HG03565 (cell line): ENCODE measurements at regions not wholly inside any gene's neighbourhood (a gene's known extent, or its start where the extent isn't known, plus 50 kb on each side); places are given as distances from the start of the nearest gene placed in this dataset.
"Not testable (repeated sequence)": the region's sequence is repeated elsewhere in the genome, so short reads cannot be mapped to it uniquely, and the experiment has no call there.

Source experiments
- ATAC-seq: cut with Tn5 transposase; IDR thresholded peaks from one replicate; pipeline ENCODE4 v1.9.1; 2021; ENCODE audit warnings: mild to moderate bottlenecking, moderate library complexity; ENCODE audit not compliant: unreplicated experiment

DNA sequence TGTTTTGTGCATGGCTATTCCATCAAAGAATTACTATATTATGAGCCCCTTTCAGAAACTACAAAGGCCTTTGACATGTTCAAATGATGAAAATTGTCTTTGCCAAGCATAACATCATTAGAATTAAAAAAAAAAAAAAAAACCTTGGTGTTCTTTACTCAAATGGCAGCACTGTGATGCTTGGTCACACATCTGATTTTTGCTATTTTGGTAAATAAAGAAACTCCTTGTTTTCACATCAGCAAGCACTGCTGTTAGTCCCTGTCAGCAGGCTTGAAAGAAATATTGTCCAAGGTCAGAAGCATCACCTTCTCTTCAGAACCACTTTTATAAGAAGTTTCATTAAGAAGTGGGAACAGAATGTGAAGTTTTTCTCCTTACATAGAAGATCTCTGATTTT lies 537.3 kb downstream of the MFSD1 start:
- ATAC-seq, result no peak

DNA sequence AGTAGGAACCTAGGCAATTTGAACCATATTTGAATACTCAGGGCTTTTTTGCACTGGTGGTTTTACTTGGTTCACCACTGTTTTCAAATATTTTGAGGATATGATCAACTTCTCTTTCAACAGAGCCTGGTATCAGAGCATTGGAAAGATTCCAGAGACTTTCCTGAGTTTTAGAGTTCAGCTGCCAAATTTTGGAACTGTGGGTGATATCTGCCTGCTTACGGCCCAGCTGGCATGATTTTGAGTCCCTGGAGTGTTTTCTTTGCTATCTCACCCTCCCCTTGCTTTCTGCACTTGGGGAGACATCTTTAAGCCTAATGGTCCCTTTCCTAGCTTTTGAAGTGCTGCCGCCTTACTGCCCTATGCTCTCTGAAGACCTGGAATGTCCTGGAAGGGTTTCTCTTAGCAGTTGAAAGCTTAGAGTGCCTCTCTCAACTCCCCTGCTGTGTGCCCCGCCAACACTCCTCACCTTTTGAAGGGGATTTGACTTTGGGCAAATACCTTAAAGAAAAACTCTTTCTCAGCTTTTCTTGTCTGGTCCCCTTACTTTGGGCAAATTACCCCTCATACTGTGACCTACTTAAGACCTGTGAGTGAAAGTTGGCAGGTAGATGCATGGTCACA lies 539.1 kb downstream of the MFSD1 start:
- no peak for ATAC-seq

DNA sequence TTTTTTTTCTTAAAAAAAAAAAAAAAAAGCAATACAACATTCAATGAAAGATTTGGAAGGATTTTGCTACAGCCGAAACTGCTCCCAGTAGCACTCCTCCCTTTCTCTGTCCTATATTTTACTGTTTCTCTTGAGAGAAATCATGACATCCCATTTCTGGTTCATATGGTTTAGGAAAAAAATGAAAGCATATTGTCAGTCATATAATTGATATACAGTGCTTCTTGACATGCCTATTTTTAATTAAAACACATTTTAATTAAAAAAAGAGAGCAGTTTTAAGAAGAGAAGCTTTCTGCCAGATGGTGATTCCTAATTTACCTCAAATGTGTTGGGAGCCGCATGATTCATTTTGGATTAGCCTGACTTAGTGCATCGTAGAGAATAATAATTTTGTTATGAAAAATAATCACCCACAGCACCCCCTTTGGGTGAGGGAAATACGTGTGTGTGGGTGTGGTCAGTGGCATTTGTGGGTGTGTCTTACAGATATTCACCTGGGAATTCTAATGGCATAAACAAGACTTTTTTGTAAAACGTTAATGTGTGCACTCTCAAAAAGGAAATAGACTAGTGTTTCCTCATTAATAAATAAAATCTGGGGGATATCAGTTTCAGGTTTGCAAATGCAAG lies 544.5 kb downstream of the MFSD1 start:
- ATAC-seq, result no peak

DNA sequence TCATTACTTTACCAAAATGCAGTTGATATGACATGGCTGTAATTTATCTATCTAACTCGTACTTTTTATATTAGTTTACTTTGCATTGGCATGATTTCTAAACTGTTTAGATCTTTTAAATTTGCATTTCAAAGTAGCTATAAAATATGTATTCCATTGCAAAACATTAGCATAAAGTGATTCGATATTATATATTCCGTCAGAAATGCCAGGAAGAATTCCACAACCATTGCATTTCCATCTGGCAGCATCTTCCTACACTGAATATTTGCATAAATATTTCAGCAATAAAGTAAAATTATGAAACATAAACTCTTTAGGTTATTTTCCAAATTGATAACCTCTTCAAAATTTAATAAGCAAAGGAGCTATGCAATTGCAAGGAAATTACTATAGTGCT lies 546.6 kb downstream of the MFSD1 start:
- no peak for ATAC-seq

GRCh38 chr3:159356606-159357005 lies 554.8 kb downstream of the MFSD1 start:
- ATAC-seq, result no peak

DNA sequence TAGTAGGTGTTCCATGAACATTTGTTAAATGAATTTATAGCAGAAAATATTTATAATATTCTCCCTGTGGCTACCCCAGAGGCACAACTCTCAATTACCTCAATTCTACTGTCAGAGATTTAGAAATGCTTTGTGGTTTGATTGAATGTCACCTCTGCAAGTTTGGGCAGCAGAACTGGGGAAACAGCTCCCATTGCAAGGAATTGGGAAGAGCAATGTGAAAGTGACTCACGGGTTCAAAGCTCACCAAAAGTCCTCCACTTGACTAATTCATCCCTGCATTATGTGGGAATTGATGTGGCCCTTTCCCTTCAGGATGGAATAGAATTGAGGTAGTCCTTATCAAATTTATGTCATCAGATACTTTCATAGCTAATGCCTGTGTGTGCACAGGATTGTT lies 562.7 kb downstream of the MFSD1 start:
- no peak for ATAC-seq

- ATAC-seq, result no peak
These were observed 564.6 kb downstream of the MFSD1 start for GRCh38 chr3:159366476-159366875.

- ATAC-seq, result no peak
These were observed 570.1 kb downstream of the MFSD1 start for GRCh38 chr3:159371961-159372360.

- no peak for ATAC-seq
These were observed 576.7 kb downstream of the MFSD1 start for GRCh38 chr3:159378396-159379194.

DNA sequence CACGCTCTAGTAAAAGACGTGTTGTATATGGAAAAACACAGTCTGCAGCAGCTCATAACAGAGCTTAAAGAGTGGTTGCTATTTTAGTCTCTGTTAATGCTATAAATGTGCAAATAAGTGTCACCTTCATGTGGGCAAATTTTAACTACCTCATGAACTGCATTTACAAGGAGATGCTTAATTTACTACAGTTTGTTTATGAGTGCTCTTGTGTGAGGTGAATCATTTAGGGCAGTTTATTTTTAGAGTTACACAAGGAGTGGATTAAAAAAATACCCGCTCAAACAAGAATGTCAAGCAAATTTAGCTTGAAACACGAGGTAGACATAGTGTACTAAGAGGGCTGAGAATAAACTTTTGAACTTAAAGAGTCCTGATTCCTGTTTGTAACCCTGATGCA lies 579.0 kb downstream of the MFSD1 start:
- ATAC-seq, result no peak

DNA sequence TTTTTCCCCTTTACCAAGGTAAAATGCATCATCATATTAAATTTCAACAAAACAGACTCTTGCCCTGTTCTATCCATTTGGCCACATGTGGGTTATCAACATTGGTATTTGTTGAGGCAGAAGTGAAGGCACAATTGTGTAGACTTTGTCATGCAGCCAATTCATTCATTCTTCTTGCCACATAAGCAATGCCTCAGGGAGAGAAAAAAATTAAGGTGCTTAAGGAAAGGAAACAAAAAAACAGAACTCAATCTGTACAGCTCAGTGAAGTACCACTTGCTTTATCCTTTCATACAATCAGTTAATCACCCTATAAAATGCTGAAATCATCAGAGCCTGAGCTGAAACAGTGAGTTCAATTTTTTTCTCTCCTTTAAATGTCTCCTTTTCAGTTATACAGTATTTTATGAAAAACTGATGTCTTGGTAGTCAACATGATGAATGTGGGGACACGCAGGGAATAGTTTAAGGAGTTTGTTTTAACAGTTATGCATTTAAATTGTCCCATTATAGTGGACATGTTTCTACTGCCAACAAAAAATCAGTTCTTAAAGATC lies 588.9 kb downstream of the MFSD1 start:
- no peak for ATAC-seq

DNA sequence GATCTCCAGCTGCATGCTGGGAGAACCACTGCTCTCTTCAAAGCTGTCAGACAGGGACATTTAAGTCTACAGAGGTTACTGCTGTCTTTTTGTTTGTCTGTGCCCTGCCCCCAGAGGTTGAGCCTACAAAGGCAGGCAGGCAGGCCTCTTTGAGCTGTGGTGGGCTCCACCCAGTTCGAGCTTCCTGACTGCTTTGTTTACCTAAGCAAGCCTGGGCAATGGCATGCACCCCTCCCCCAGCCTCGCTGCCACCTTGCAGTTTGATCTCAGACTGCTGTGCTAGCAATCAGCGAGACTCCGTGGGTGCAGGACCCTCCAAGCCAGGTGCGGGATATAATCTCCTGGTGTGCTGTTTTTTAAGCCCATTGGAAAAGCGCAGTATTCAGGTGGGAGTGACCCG lies 591.0 kb upstream of the IL12A start:
- ATAC-seq, result not testable (repeated sequence)

DNA sequence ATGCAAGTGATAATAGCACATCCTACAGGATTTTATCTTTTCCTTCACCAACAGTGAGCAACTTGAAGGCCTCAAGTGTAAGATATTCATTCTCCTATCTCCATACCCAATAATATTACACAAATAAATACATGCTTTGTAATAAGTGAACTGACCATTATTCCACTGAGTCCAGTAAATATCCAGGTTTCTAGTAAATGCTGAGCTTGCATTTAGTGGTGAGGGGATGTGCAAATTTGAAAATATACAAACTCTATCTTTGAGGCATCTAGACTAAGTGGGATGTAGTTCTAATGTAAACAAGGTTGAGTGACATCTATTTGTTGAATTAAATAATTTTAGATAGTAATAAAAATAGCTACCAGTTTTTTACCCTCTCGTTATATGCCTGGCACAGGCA lies 587.6 kb upstream of the IL12A start:
- ATAC-seq, result no peak

DNA sequence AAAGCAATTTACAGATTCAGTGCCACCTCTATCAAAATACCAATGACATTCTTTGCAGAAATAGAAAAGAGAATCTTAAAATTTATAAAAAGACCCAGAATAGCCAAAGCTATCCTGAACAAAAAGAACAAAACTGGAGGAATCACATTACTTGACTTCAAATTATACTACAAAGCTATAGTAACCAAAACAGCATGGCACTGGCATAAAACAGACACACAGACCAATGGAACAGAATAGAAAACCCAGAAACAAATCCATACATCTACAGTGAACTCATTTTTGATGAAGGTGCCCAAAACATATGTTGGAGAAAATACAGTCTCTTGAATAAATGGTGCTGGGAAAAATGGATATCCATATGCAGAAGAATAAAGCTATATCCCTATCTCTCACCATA lies 578.9 kb upstream of the IL12A start:
- not testable (repeated sequence) for ATAC-seq

- ATAC-seq, result no peak
These were observed 575.3 kb upstream of the IL12A start for GRCh38 chr3:159413319-159413718.

GRCh38 chr3:159416856-159417255 lies 571.8 kb upstream of the IL12A start:
- no peak for ATAC-seq

DNA sequence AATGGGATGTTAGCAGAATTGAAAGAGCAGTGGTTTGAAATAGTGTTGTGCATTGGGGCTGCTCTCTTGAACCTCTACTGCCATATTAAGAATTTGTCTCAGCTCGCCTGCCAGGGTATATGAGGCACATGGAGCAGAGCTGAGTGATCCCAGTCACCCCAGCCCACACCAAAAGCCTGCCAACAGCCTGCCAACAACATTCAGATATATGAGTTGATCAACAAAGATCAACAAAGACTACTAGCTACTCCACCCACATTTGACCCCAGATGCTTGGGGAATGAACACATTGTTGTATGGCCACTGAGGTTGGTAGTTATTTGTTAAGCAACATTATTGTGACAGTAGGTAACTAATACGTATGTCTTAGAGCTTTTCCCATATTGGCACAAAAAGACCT lies 570.9 kb upstream of the IL12A start:
- no peak for ATAC-seq

DNA sequence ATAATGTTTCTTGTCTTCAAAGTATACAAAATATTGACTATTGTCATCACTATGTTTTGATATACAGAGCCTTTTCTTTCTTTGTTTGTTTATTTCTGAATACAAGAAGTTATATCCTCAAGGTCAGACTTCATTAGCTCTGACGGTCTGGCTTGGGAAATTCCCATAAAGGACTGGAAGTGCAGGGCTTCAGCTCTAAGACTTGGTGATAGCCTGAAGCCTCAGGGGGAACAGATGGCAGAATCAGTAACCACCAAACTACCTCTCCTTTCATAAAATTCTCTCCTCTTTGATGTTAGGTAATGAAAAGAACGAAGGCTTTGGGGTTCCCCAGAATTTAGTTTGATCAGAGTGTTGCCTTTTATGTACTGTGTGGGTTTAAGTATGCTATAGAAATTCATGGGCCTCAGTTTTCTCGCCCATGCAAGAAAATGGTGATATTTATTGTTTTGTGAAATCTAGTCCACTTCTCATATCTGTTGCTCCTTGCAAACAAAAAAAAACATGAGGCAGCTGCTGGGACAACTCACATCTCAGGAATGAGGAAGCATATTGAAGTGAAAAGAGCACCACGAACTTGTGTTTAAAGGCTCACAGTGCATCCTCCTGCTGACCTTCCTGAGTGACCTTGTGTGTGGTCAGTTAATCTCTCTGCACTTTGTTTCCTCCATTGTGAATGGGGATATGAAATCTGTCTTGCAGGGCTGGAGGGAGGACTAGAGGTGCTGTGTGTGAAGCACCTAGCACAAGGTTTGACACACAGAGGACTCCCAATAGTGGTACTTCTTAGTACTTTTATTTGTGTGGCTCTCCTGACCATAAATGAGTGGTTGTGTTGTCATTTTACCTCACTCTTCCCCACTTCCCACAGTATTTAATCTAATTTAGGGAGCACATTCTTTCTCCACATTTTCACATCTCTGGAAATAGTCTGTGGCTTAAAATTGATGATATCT lies 569.8 kb upstream of the IL12A start:
- ATAC-seq, result no peak

GRCh38 chr3:159429702-159430101 lies 558.9 kb upstream of the IL12A start:
- no peak for ATAC-seq

GRCh38 chr3:159432682-159433340 lies 555.8 kb upstream of the IL12A start:
- ATAC-seq, result no peak
